Adrenal gland (tissue), 5 donors: ENCODE measurements at regions not wholly inside any gene's neighbourhood (a gene's known extent, or its start where the extent isn't known, plus 50 kb on each side); places are given as distances from the start of the nearest gene placed in this dataset.

Source experiments
- CTCF ChIP-seq, 6 experiments: fragments of 450-650 bp in 4 of 6; fragments of 200-600 bp in 2 of 6; sonication (generic) in 1 of 6; IDR thresholded peaks; 1 replicate in 5 of 6; 2 replicates in 1 of 6; pipeline versions ENCODE4 v1.5.1 to v1.8.0; 2016 to 2021; ENCODE audit warnings: antibody characterized with exemption in 6 of 6, mild to moderate bottlenecking in 2 of 6, moderate library complexity in 1 of 6
- POLR2A ChIP-seq, 2 donors: fragments of 450-650 bp; IDR thresholded peaks; one replicate each; pipeline ENCODE4 v1.6.1; 2017; ENCODE audit warnings: antibody characterized with exemption in 2 of 2, mild to moderate bottlenecking in 2 of 2, moderate library complexity in 1 of 2
- donor health status: DM: no; HTN: no; CAD: no.

DNA sequence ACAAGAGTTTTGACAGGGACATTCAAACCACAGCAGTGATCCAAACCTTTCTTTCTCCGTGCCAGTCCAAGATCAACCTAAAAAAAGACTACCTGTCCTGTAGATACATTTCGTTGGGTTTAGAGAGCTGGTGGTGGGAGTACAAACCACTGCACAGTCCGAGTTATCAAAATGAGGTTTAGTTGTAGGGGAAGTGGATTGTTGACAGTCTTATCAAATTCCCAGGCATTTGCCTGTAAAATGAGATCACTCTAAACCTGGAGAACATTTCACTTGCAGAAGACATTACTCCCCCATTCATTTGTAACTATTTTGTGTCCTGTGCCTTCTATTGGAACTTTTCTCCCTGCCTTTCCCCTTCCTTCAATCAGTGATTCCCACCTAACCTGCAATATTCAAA lies 469.6 kb upstream of the JARID2 start:
- TF ChIP-seq CTCF (IDR thresholded peaks at IDR 0.05), result no peak
- TF ChIP-seq POLR2A (IDR thresholded peaks at IDR 0.05), result no peak
